Stimulated activated effector memory CD8-positive, alpha-beta T cell treated with anti-CD3 and anti-CD28 coated beads, Interleukin-12 subunit alpha, Interleukin-12 subunit beta, amount 100 ng/mL, for 72 hours (primary cell): ENCODE measurements at regions not wholly inside any gene's neighbourhood (a gene's known extent, or its start where the extent isn't known, plus 50 kb on each side); places are given as distances from the start of the nearest gene placed in this dataset.
A peak's percentile ranks its signal among the peaks of the same experiment; 100 is the strongest.
"Not testable (repeated sequence)": the region's sequence is repeated elsewhere in the genome, so short reads cannot be mapped to it uniquely, and the experiment has no call there.

Experiments
- ATAC-seq: fragments of 150-1000 bp; cut with Tn5 transposase; 2 replicates; pipeline ENCODE4 v1.10.0; 2021
- DNase-seq, 2 donors: peaks; one replicate each; pipeline ENCODE4 v3.0.0; 2021 to 2022; ENCODE audit warnings: low spot score in 2 of 2
- H3K27ac Mint-ChIP-seq: one replicate; pipeline ENCODE4 v1.8.0; 2022; ENCODE audit warnings: mild to moderate bottlenecking, mixed read lengths
- H3K36me3 Mint-ChIP-seq: one replicate; pipeline ENCODE4 v1.8.0; 2022; ENCODE audit warnings: mild to moderate bottlenecking, mixed read lengths
- H3K4me1 Mint-ChIP-seq: one replicate; pipeline ENCODE4 v1.8.0; 2022; ENCODE audit warnings: mixed read lengths
- H3K4me3 Mint-ChIP-seq: one replicate; pipeline ENCODE4 v1.8.0; 2022; ENCODE audit warnings: mild to moderate bottlenecking, mixed read lengths
- H3K9me3 Mint-ChIP-seq: one replicate; pipeline ENCODE4 v1.8.0; 2022; ENCODE audit warnings: mixed read lengths

GRCh38 chr18:23311351-23312121 lies 141.6 kb upstream of the RIOK3 start:
- peaks cover 31% of the 10 kb centered on the region for H3K4me1 Mint-ChIP-seq
- no peak overlapping the region for H3K4me3 Mint-ChIP-seq
- DNase-seq = no peak
- H3K27ac Mint-ChIP-seq = no peak overlapping the region
- ATAC-seq = no peak
- no peaks in the 10 kb centered on the region for H3K9me3 Mint-ChIP-seq
- H3K36me3 Mint-ChIP-seq = no peaks in the 10 kb centered on the region

GRCh38 chr18:23313379-23313778 lies 139.7 kb upstream of the RIOK3 start:
- Mint-ChIP-seq H3K27ac (no peak overlapping the region), H3K36me3 (no peaks in the 10 kb centered on the region), H3K4me3 (no peak overlapping the region), H3K4me1 (peaks cover 27% of the 10 kb centered on the region), H3K9me3 (no peaks in the 10 kb centered on the region)
- ATAC-seq (no peak), DNase-seq (no peak)

DNA sequence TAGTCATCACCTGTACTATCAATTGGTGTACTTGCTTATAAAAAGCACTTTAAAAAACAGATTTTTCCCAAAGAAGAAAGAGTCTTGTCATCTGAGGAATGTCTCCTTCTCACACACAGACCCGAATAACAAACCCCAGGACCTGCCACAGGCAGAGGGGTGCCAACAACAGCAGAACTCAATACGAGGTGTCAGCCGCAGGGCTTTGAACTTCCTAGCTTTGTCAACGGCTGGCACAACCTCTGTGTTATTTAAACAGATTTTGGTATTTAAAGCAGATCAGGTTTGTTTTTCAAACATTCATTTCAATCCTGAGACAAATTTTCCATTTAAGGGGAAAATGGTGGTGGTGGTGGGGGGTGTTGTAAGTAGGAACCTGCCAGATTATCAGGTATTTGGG lies 138.4 kb upstream of the RIOK3 start:
- H3K36me3 Mint-ChIP-seq = no peaks in the 10 kb centered on the region
- H3K4me3 Mint-ChIP-seq = no peak overlapping the region
- H3K27ac Mint-ChIP-seq = no peak overlapping the region
- no peaks in the 10 kb centered on the region for H3K9me3 Mint-ChIP-seq
- ATAC-seq (no peak), DNase-seq (no peak)
- peaks cover 24% of the 10 kb centered on the region for H3K4me1 Mint-ChIP-seq

GRCh38 chr18:23316316-23316715 lies 136.8 kb upstream of the RIOK3 start:
- no peak overlapping the region for H3K27ac Mint-ChIP-seq
- no peak for DNase-seq
- H3K4me3 Mint-ChIP-seq = no peak overlapping the region
- peaks cover 24% of the 10 kb centered on the region for H3K4me1 Mint-ChIP-seq
- no peaks in the 10 kb centered on the region for H3K9me3 Mint-ChIP-seq
- no peaks in the 10 kb centered on the region for H3K36me3 Mint-ChIP-seq
- ATAC-seq = no peak

GRCh38 chr18:23316988-23317387 lies 136.1 kb upstream of the RIOK3 start:
- no peak overlapping the region for H3K27ac Mint-ChIP-seq
- ATAC-seq (no peak), DNase-seq (no peak)
- H3K36me3 Mint-ChIP-seq = no peaks in the 10 kb centered on the region
- no peak overlapping the region for H3K4me3 Mint-ChIP-seq
- H3K9me3 Mint-ChIP-seq = no peaks in the 10 kb centered on the region
- H3K4me1 Mint-ChIP-seq = peaks cover 24% of the 10 kb centered on the region

DNA sequence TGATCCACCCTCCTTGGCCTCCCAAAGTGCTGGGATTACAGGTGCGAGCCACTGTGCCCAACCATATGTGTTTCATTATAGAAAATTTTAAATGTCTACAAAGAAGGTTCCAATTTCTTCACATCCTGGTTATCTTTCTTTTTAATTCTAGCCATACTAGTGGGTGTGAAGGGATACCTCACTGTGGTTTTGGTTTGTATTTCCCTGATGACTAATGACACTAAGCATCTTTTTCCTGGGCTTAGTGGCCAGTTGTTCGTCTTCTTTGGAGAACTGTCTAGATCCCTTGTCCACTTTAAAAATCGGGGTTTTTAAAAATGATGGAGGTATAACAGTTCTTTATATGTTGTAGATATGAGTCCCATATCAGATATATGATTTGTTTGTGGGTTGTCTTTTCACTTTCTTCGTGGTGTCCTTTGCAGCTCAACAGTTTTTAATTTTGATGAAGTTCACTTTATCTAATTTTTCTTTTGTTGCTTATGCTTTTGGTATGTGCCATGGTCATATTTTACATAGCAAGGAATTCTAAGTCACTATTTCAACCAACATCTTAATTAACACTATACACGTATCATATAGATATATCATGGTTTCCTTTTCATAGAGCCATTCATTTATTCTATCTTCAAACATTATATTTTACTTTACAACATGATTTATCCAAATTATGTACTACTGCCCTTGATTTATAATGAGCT lies 135.0 kb upstream of the RIOK3 start:
- no peak overlapping the region for H3K4me3 Mint-ChIP-seq
- ATAC-seq (peak; percentile 73), DNase-seq (no peak)
- H3K9me3 Mint-ChIP-seq = no peaks in the 10 kb centered on the region
- peaks cover 24% of the 10 kb centered on the region for H3K4me1 Mint-ChIP-seq
- H3K36me3 Mint-ChIP-seq = no peaks in the 10 kb centered on the region
- H3K27ac Mint-ChIP-seq = no peak overlapping the region

- H3K36me3 Mint-ChIP-seq = no peaks in the 10 kb centered on the region
- H3K4me3 Mint-ChIP-seq = no peak overlapping the region
- no peak for ATAC-seq
- H3K27ac Mint-ChIP-seq = no peak overlapping the region
- peaks cover 16% of the 10 kb centered on the region for H3K4me1 Mint-ChIP-seq
- DNase-seq = no peak
- H3K9me3 Mint-ChIP-seq = no peaks in the 10 kb centered on the region
These were observed 132.3 kb upstream of the RIOK3 start for GRCh38 chr18:23320709-23321236.

GRCh38 chr18:23321996-23322395 lies 131.1 kb upstream of the RIOK3 start:
- Mint-ChIP-seq H3K9me3 (no peaks in the 10 kb centered on the region), H3K27ac (no peak overlapping the region), H3K4me1 (peaks cover 15% of the 10 kb centered on the region), H3K36me3 (no peaks in the 10 kb centered on the region), H3K4me3 (no peak overlapping the region)
- no peak for DNase-seq
- ATAC-seq = no peak

- Mint-ChIP-seq H3K27ac (no peak overlapping the region), H3K9me3 (no peaks in the 10 kb centered on the region), H3K36me3 (no peaks in the 10 kb centered on the region), H3K4me1 (no peaks in the 10 kb centered on the region), H3K4me3 (no peak overlapping the region)
- no peak for ATAC-seq
- DNase-seq = no peak
These were observed 128.9 kb upstream of the RIOK3 start for GRCh38 chr18:23324056-23324811.

GRCh38 chr18:23324861-23325260 lies 128.2 kb upstream of the RIOK3 start:
- Mint-ChIP-seq H3K4me3 (no peak overlapping the region), H3K9me3 (no peaks in the 10 kb centered on the region), H3K27ac (no peak overlapping the region), H3K4me1 (no peaks in the 10 kb centered on the region), H3K36me3 (no peaks in the 10 kb centered on the region)
- DNase-seq (no peak), ATAC-seq (no peak)

GRCh38 chr18:23329671-23330070 lies 123.4 kb upstream of the RIOK3 start:
- H3K9me3 Mint-ChIP-seq, H3K4me3 Mint-ChIP-seq, ATAC-seq, H3K36me3 Mint-ChIP-seq, H3K27ac Mint-ChIP-seq, H3K4me1 Mint-ChIP-seq, DNase-seq: not testable (repeated sequence)

GRCh38 chr18:23330423-23330822 lies 122.7 kb upstream of the RIOK3 start:
- Mint-ChIP-seq H3K4me1 (no peaks in the 10 kb centered on the region), H3K27ac (no peak overlapping the region)
- no peak for DNase-seq

DNA sequence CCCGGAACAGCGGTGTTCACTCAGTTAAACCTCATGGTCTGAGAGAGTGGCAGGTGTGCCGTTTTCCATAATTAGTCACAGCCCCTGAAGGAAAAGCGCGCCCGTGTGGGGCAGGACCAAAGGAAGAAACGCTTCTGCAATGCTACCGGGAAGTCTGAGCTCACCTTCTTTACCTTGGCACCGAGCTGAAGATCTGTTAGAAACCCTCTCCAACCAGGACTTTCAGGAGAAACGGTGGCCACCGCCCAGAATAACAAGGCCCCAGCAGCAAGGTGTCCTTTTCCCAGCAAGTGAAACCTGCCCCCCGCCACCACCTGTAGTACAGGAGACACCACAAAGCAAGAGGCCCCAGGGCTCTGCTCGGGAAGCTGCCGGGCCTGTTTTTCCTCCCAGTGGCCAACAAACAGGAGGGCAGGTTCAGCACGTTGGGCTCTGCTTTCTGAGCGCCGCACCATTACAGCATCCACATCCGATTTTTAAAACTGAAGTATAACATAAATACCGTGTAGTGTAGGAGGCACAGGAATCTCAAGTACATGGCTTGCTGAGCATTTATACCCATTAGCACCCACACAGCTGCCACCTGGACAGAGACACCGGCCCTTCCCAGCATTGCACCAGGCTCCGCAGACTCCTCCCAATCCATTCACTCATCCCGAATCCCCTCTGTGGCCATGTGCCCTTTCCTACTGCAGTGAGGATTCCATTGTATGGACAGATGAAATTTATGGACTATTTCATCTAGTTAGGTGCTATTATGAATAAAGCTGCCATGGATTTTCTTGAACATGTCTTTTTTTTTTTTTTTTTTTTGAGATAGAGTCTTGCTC lies 121.8 kb upstream of the RIOK3 start:
- no peak for ATAC-seq
- no peaks in the 10 kb centered on the region for H3K9me3 Mint-ChIP-seq
- no peak overlapping the region for H3K4me3 Mint-ChIP-seq

More at GRCh38 chr18:23330423-23330822, 122.7 kb upstream of the RIOK3 start:
- Mint-ChIP-seq H3K36me3 (no peaks in the 10 kb centered on the region), H3K4me3 (no peak overlapping the region), H3K9me3 (no peaks in the 10 kb centered on the region)
- ATAC-seq = no peak

DNA sequence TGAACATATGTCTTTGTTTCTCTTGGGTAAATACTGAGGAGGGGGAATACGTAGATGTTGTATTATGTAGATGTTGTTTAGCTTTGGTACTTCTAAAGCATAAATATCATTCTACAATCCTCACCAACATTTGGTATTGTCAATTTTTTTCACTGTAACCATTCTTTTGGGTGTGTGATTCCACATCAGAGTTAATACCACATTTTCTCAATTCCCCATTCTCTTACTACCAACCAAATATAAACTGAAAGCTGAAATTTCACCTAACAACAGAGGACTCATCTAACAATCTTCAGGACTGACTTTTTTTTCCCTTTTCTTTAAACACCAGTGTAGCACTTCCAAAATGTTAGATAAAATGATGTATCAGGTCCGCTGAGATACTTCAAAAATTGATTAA lies 120.7 kb upstream of the RIOK3 start:
- Mint-ChIP-seq H3K27ac (no peak overlapping the region), H3K4me1 (no peaks in the 10 kb centered on the region), H3K9me3 (no peaks in the 10 kb centered on the region), H3K4me3 (no peak overlapping the region), H3K36me3 (no peaks in the 10 kb centered on the region)
- ATAC-seq (no peak), DNase-seq (no peak)

More for the DNA sequence above, 121.8 kb upstream of the RIOK3 start:
- no peaks in the 10 kb centered on the region for H3K36me3 Mint-ChIP-seq
- no peak for DNase-seq
- no peak overlapping the region for H3K27ac Mint-ChIP-seq
- no peaks in the 10 kb centered on the region for H3K4me1 Mint-ChIP-seq

- no peak overlapping the region for H3K4me3 Mint-ChIP-seq
- H3K36me3 Mint-ChIP-seq = no peaks in the 10 kb centered on the region
- H3K9me3 Mint-ChIP-seq = no peaks in the 10 kb centered on the region
These were observed 119.3 kb upstream of the RIOK3 start for GRCh38 chr18:23333827-23334226.

More at GRCh38 chr18:23333827-23334226, 119.3 kb upstream of the RIOK3 start:
- no peak for ATAC-seq
- Mint-ChIP-seq H3K4me1 (no peaks in the 10 kb centered on the region), H3K27ac (no peak overlapping the region)
- DNase-seq = no peak
